Spleen (tissue), 11 donors: ENCODE measurements at regions not wholly inside any gene's neighbourhood (a gene's known extent, or its start where the extent isn't known, plus 50 kb on each side); places are given as distances from the start of the nearest gene placed in this dataset.

Source experiments
- DNase-seq: peaks from one replicate; pipeline ENCODE4 v3.0.0-alpha.2; 2020
- H3K27ac ChIP-seq, 8 donors: fragments of 200-600 bp; sonication (generic) in 7 of 8; 1 replicate in 4 of 8; 2 replicates in 4 of 8; pipeline versions ENCODE4 v1.5.0 to v1.8.0; 2016 to 2021; ENCODE audit warnings: inconsistent platforms in 4 of 8, mild to moderate bottlenecking in 4 of 8, moderate library complexity in 1 of 8
- H3K27me3 ChIP-seq, 7 donors: fragments of 200-600 bp; sonication (generic) in 6 of 7; replicated peaks in 1 of 7; 1 replicate in 4 of 7; 2 replicates in 3 of 7; pipeline versions ENCODE4 v1.5.0 to v1.8.0; 2016 to 2021; ENCODE audit warnings: inconsistent platforms in 3 of 7, mild to moderate bottlenecking in 1 of 7
- H3K36me3 ChIP-seq, 6 donors: fragments of 200-600 bp; sonication (generic) in 5 of 6; 1 replicate in 4 of 6; 2 replicates in 2 of 6; pipeline versions ENCODE4 v1.5.0 to v1.8.0; 2016 to 2021; ENCODE audit warnings: inconsistent platforms in 2 of 6
- H3K4me1 ChIP-seq, 6 donors: fragments of 200-600 bp; sonication (generic) in 5 of 6; 1 replicate in 3 of 6; 2 replicates in 3 of 6; pipeline versions ENCODE4 v1.5.0 to v1.8.0; 2016 to 2021; ENCODE audit warnings: inconsistent platforms in 3 of 6
- H3K4me3 ChIP-seq, 8 donors: fragments of 200-600 bp; sonication (generic) in 7 of 8; 1 replicate in 4 of 8; 2 replicates in 4 of 8; pipeline versions ENCODE4 v1.5.0 to v1.8.0; 2016 to 2021; ENCODE audit warnings: inconsistent platforms in 4 of 8, mild to moderate bottlenecking in 4 of 8, moderate library complexity in 2 of 8
- H3K9me3 ChIP-seq, 8 donors: fragments of 200-600 bp; sonication (generic) in 7 of 8; 1 replicate in 4 of 8; 2 replicates in 4 of 8; pipeline versions ENCODE4 v1.5.0 to v1.8.0; 2016 to 2021; ENCODE audit warnings: inconsistent platforms in 4 of 8
- CTCF ChIP-seq, 11 experiments: fragments of 200-600 bp in 7 of 11; fragments of 450-650 bp in 4 of 11; sonication (generic) in 4 of 11; IDR thresholded peaks in 8 of 11; conservative IDR thresholded peaks in 3 of 11; 1 replicate in 7 of 11; 2 replicates in 4 of 11; pipeline versions ENCODE4 v1.4.0 to v1.8.0; 2016 to 2021; ENCODE audit warnings: antibody characterized with exemption in 11 of 11, inconsistent platforms in 4 of 11, mild to moderate bottlenecking in 1 of 11
- POLR2A ChIP-seq, 3 donors: fragments of 450-650 bp; IDR thresholded peaks; one replicate each; pipeline ENCODE4 v1.5.1; 2017; ENCODE audit warnings: antibody characterized with exemption in 3 of 3, mild to moderate bottlenecking in 1 of 3
- POLR2AphosphoS5 ChIP-seq, 3 donors: sonication (generic); formaldehyde crosslinking; IDR thresholded peaks; one replicate each; pipeline ENCODE4 v1.5.1; 2017; ENCODE audit warnings: antibody characterized with exemption in 3 of 3
- WGBS, 5 donors: extraction: QIAGEN DNeasy Blood & Tissue Kit in 3 of 5; methylation state at CpG; one replicate each; pipeline versions ENCODE4 v1.1.5 to v1.1.7; 2013 to 2018; 5-methylcytosine and 5-hydroxymethylcytosine counted together
- intact Hi-C: fragments of 100-400 bp; cut with DNase I; formaldehyde crosslinking; loops from one replicate; pipeline ENCODE4 v1.15.0; 2023; ENCODE audit warnings: low total_unique reads
- donor health status: healthy with polysubstance abuse.
- donor health status: DM: no; HTN: no; CAD: no; lungs with moderate emphysema.
- donor health status: DM: no; HTN: no; CAD: no.
- donor health status: Bipolar disorder and iron deficiency.
- donor health status: healthy.
- donor health status: DM: no; HTN: no; CAD: no.
- donor health status: DM: yes; HTN: yes; CAD: no.

- DNase-seq: no peak
- WGBS, 5 donors: 76 to 90% (median 85%) methylated on average over 3 of the region's 3 CpGs
- TF ChIP-seq POLR2A (IDR thresholded peaks at IDR 0.05) (no peak), CTCF (IDR thresholded peaks at IDR 0.05 in 8 of 11, conservative IDR thresholded peaks at IDR 0.05 in 3 of 11) (no peak), POLR2AphosphoS5 (IDR thresholded peaks at IDR 0.05) (no peak)
These were observed 93.9 kb downstream of the TBX19 start for GRCh38 chr1:168374566-168374965.

DNA sequence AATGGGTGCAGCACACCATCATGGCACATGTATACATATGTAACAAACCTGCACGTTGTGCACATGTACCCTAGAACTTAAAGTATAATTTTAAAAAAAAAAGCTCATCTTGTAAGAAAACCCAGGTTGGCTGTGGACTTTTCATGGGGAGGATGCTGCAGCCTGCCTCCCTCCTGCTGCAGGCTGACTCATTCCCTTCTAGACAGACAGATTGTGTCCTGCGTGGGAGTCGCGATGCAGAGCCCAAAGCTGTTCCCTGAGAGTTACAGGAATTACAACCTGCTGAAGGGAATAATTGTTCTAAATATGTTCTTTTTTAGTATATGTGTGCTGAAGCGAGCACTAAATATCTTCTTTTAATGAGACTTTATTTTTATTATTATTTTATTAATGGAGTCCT, 93.2 kb downstream of the TBX19 start:
- WGBS, 5 donors: 89 to 96% (median 91%) methylated on average over 5 of the region's 5 CpGs
- Histone ChIP-seq H3K4me3 (no peak overlapping the region), H3K27ac (no peak overlapping the region), H3K36me3 (no peaks in the 10 kb centered on the region), H3K4me1 (no peaks in the 10 kb centered on the region), H3K27me3 (no peaks in the 10 kb centered on the region), H3K9me3 (no peaks in the 10 kb centered on the region)
- no peak for TF ChIP-seq CTCF (IDR thresholded peaks at IDR 0.05 in 8 of 11, conservative IDR thresholded peaks at IDR 0.05 in 3 of 11)
- no peak for TF ChIP-seq POLR2AphosphoS5 (IDR thresholded peaks at IDR 0.05)
- TF ChIP-seq POLR2A (IDR thresholded peaks at IDR 0.05): no peak
- intact Hi-C loops: no loop called here
- DNase-seq: no peak

More at GRCh38 chr1:168374566-168374965, 93.9 kb downstream of the TBX19 start:
- Histone ChIP-seq H3K9me3 (no peaks in the 10 kb centered on the region), H3K36me3 (no peaks in the 10 kb centered on the region), H3K4me3 (no peak overlapping the region), H3K27ac (no peak overlapping the region), H3K27me3 (no peaks in the 10 kb centered on the region), H3K4me1 (no peaks in the 10 kb centered on the region)
- intact Hi-C loops: no loop called here

- 64 to 76% (median 69%) methylated on average over 7 of the region's 7 CpGs for WGBS, 5 donors
- intact Hi-C loops: no loop called here
These were observed 92.2 kb downstream of the TBX19 start for GRCh38 chr1:168372861-168373371.

GRCh38 chr1:168372307-168372706, 91.6 kb downstream of the TBX19 start:
- 55 to 71% (median 65%) methylated on average over 4 of the region's 4 CpGs for WGBS, 5 donors
- Histone ChIP-seq H3K4me3 (no peak overlapping the region), H3K27ac (no peak overlapping the region), H3K4me1 (no peaks in the 10 kb centered on the region), H3K9me3 (no peaks in the 10 kb centered on the region), H3K27me3 (no peaks in the 10 kb centered on the region), H3K36me3 (no peaks in the 10 kb centered on the region)
- intact Hi-C loops: no loop called here
- no peak for DNase-seq
- TF ChIP-seq POLR2AphosphoS5 (IDR thresholded peaks at IDR 0.05): no peak
- no peak for TF ChIP-seq POLR2A (IDR thresholded peaks at IDR 0.05)
- no peak for TF ChIP-seq CTCF (IDR thresholded peaks at IDR 0.05 in 8 of 11, conservative IDR thresholded peaks at IDR 0.05 in 3 of 11)

More at GRCh38 chr1:168372861-168373371, 92.2 kb downstream of the TBX19 start:
- no peaks in the 10 kb centered on the region for H3K27me3 ChIP-seq
- H3K36me3 ChIP-seq: no peaks in the 10 kb centered on the region
- DNase-seq: no peak
- no peak overlapping the region for H3K27ac ChIP-seq
- H3K4me3 ChIP-seq: no peak overlapping the region
- TF ChIP-seq POLR2A (IDR thresholded peaks at IDR 0.05): no peak
- TF ChIP-seq POLR2AphosphoS5 (IDR thresholded peaks at IDR 0.05): no peak
- TF ChIP-seq CTCF (IDR thresholded peaks at IDR 0.05 in 8 of 11, conservative IDR thresholded peaks at IDR 0.05 in 3 of 11): no peak
- no peaks in the 10 kb centered on the region for H3K9me3 ChIP-seq
- H3K4me1 ChIP-seq: no peaks in the 10 kb centered on the region
